ENCODE measurements at regions not wholly inside any gene's neighbourhood (a gene's known extent, or its start where the extent isn't known, plus 50 kb on each side); places are given as distances from the start of the nearest gene placed in this dataset.

- H3K27ac ChIP-seq = no peak overlapping the region
- H3K4me2 ChIP-seq (ENCODE audit: low read length) = no peak overlapping the region
- no peak overlapping the region for H3K4me3 ChIP-seq (ENCODE audit: low read depth, low read length)
- no peak overlapping the region for H2AFZ ChIP-seq
- peaks cover 6% of the 10 kb centered on the region for H3K4me1 ChIP-seq
- no peaks in the 10 kb centered on the region for H3K36me3 ChIP-seq (ENCODE audit: control insufficient read depth, insufficient read depth, low read length)
- no peaks in the 10 kb centered on the region for H3K9me3 ChIP-seq (ENCODE audit: control insufficient read depth, low read length)
- no peaks in the 10 kb centered on the region for H3K27me3 ChIP-seq (ENCODE audit: control insufficient read depth, insufficient read depth, low read length)
- H3K9ac ChIP-seq = no peak overlapping the region
- no peak for TF ChIP-seq CTCF (IDR thresholded peaks at IDR 0.05)
- no peaks in the 10 kb centered on the region for H3K79me2 ChIP-seq
These were observed 108.1 kb upstream of the CREB1 start for GRCh38 chr2:207421671-207422070.

- Histone ChIP-seq H3K4me2 (ENCODE audit: low read length) (no peak overlapping the region), H3K27ac (no peak overlapping the region), H3K4me3 (ENCODE audit: low read depth, low read length) (no peak overlapping the region), H3K4me1 (peaks cover 6% of the 10 kb centered on the region), H3K9ac (no peak overlapping the region), H3K27me3 (ENCODE audit: control insufficient read depth, insufficient read depth, low read length) (no peaks in the 10 kb centered on the region), H3K9me3 (ENCODE audit: control insufficient read depth, low read length) (no peaks in the 10 kb centered on the region), H3K79me2 (no peaks in the 10 kb centered on the region), H3K36me3 (ENCODE audit: control insufficient read depth, insufficient read depth, low read length) (no peaks in the 10 kb centered on the region), H2AFZ (no peak overlapping the region)
- no peak for TF ChIP-seq CTCF (IDR thresholded peaks at IDR 0.05)
These were observed 107.4 kb upstream of the CREB1 start for GRCh38 chr2:207422380-207422779.

- Histone ChIP-seq H3K27ac (no peak overlapping the region), H3K27me3 (ENCODE audit: control insufficient read depth, insufficient read depth, low read length) (no peaks in the 10 kb centered on the region), H3K4me3 (ENCODE audit: low read depth, low read length) (no peak overlapping the region), H3K36me3 (ENCODE audit: control insufficient read depth, insufficient read depth, low read length) (no peaks in the 10 kb centered on the region), H3K79me2 (no peaks in the 10 kb centered on the region), H3K9ac (no peak overlapping the region), H3K4me1 (no peaks in the 10 kb centered on the region), H3K9me3 (ENCODE audit: control insufficient read depth, low read length) (no peaks in the 10 kb centered on the region), H2AFZ (no peak overlapping the region), H3K4me2 (ENCODE audit: low read length) (no peak overlapping the region)
- TF ChIP-seq CTCF (IDR thresholded peaks at IDR 0.05) = no peak
These were observed 105.9 kb upstream of the CREB1 start for GRCh38 chr2:207423886-207424285.

GRCh38 chr2:207427986-207428385, 101.8 kb upstream of the CREB1 start:
- Histone ChIP-seq H3K4me2 (ENCODE audit: low read length) (no peak overlapping the region), H3K27me3 (ENCODE audit: control insufficient read depth, insufficient read depth, low read length) (no peaks in the 10 kb centered on the region), H2AFZ (no peak overlapping the region), H3K27ac (no peak overlapping the region), H3K79me2 (no peaks in the 10 kb centered on the region), H3K36me3 (ENCODE audit: control insufficient read depth, insufficient read depth, low read length) (no peaks in the 10 kb centered on the region), H3K9ac (no peak overlapping the region), H3K4me3 (ENCODE audit: low read depth, low read length) (no peak overlapping the region), H3K9me3 (ENCODE audit: control insufficient read depth, low read length) (no peaks in the 10 kb centered on the region), H3K4me1 (no peaks in the 10 kb centered on the region)
- TF ChIP-seq CTCF (IDR thresholded peaks at IDR 0.05) = no peak

- Histone ChIP-seq H3K9ac (no peak overlapping the region), H3K4me3 (ENCODE audit: low read depth, low read length) (no peak overlapping the region), H3K79me2 (no peaks in the 10 kb centered on the region), H3K4me1 (no peaks in the 10 kb centered on the region), H3K27me3 (ENCODE audit: control insufficient read depth, insufficient read depth, low read length) (no peaks in the 10 kb centered on the region), H3K36me3 (ENCODE audit: control insufficient read depth, insufficient read depth, low read length) (no peaks in the 10 kb centered on the region), H3K27ac (no peak overlapping the region), H3K4me2 (ENCODE audit: low read length) (no peak overlapping the region), H2AFZ (no peak overlapping the region), H3K9me3 (ENCODE audit: control insufficient read depth, low read length) (no peaks in the 10 kb centered on the region)
- no peak for TF ChIP-seq CTCF (IDR thresholded peaks at IDR 0.05)
These were observed 101.2 kb upstream of the CREB1 start for GRCh38 chr2:207428573-207428972.

Data from parathyroid adenoma (tissue), 2 donors.